ENCODE measurements at regions not wholly inside any gene's neighbourhood (a gene's known extent, or its start where the extent isn't known, plus 50 kb on each side); places are given as distances from the start of the nearest gene placed in this dataset.
A peak's percentile ranks its signal among the peaks of the same experiment; 100 is the strongest.
"Not testable (repeated sequence)": the region's sequence is repeated elsewhere in the genome, so short reads cannot be mapped to it uniquely, and the experiment has no call there.

GRCh38 chrX:34294665-34295064, 162.6 kb upstream of the FAM47A start:
- no peak for DNase-seq (ENCODE audit: low read depth)
- TF ChIP-seq CTCF (conservative IDR thresholded peaks at IDR 0.05; ENCODE audit: low read depth, low read length): no peak
- H3K4me3 ChIP-seq (ENCODE audit: low read depth, low read length): no peak overlapping the region

GRCh38 chrX:34288782-34289181, 156.7 kb upstream of the FAM47A start:
- no peak for DNase-seq (ENCODE audit: low read depth)
- no peak overlapping the region for H3K4me3 ChIP-seq (ENCODE audit: low read depth, low read length)
- TF ChIP-seq CTCF (conservative IDR thresholded peaks at IDR 0.05; ENCODE audit: low read depth, low read length): no peak

GRCh38 chrX:34279866-34280560, 147.9 kb upstream of the FAM47A start:
- H3K4me3 ChIP-seq (ENCODE audit: low read depth, low read length): no peak overlapping the region
- TF ChIP-seq CTCF (conservative IDR thresholded peaks at IDR 0.05; ENCODE audit: low read depth, low read length): no peak
- DNase-seq (ENCODE audit: low read depth): no peak

GRCh38 chrX:34275699-34276098, 143.6 kb upstream of the FAM47A start:
- no peak for DNase-seq (ENCODE audit: low read depth)
- no peak overlapping the region for H3K4me3 ChIP-seq (ENCODE audit: low read depth, low read length)
- no peak for TF ChIP-seq CTCF (conservative IDR thresholded peaks at IDR 0.05; ENCODE audit: low read depth, low read length)

- TF ChIP-seq CTCF (conservative IDR thresholded peaks at IDR 0.05; ENCODE audit: low read depth, low read length): no peak
- DNase-seq (ENCODE audit: low read depth): no peak
- H3K4me3 ChIP-seq (ENCODE audit: low read depth, low read length): no peak overlapping the region
Measured at GRCh38 chrX:34270434-34270833, 138.3 kb upstream of the FAM47A start.

- no peak for TF ChIP-seq CTCF (conservative IDR thresholded peaks at IDR 0.05; ENCODE audit: low read depth, low read length)
- no peak overlapping the region for H3K4me3 ChIP-seq (ENCODE audit: low read depth, low read length)
- DNase-seq (ENCODE audit: low read depth): peak; percentile 0
Measured at GRCh38 chrX:34238896-34239295, 106.8 kb upstream of the FAM47A start.

- not testable (repeated sequence) for H3K4me3 ChIP-seq (ENCODE audit: low read depth, low read length); DNase-seq (ENCODE audit: low read depth)
Measured at GRCh38 chrX:34230156-34230555, 98.0 kb upstream of the FAM47A start.

Data from choroid plexus epithelial cell (primary cell).